HG03520 (cell line): ENCODE measurements at regions not wholly inside any gene's neighbourhood (a gene's known extent, or its start where the extent isn't known, plus 50 kb on each side); places are given as distances from the start of the nearest gene placed in this dataset.
A peak's percentile ranks its signal among the peaks of the same experiment; 100 is the strongest.

ENCODE experiments used
- ATAC-seq: cut with Tn5 transposase; IDR thresholded peaks from one replicate; pipeline ENCODE4 v1.9.1; 2021; ENCODE audit warnings: mild to moderate bottlenecking, moderate library complexity; ENCODE audit not compliant: unreplicated experiment

GRCh38 chr2:139079311-139079710, 299.1 kb upstream of the NXPH2 start:
- ATAC-seq: no peak

GRCh38 chr2:139078376-139078775, 298.2 kb upstream of the NXPH2 start:
- no peak for ATAC-seq

- ATAC-seq: no peak
These were observed 297.0 kb upstream of the NXPH2 start for GRCh38 chr2:139077099-139077737.

GRCh38 chr2:139067874-139068273, 287.7 kb upstream of the NXPH2 start:
- no peak for ATAC-seq

- ATAC-seq: no peak
These were observed 286.9 kb upstream of the NXPH2 start for GRCh38 chr2:139067072-139067471.

- no peak for ATAC-seq
These were observed 284.0 kb upstream of the NXPH2 start for GRCh38 chr2:139064159-139064558.

- no peak for ATAC-seq
These were observed 279.4 kb upstream of the NXPH2 start for GRCh38 chr2:139059617-139060016.

GRCh38 chr2:139055202-139055601, 275.0 kb upstream of the NXPH2 start:
- no peak for ATAC-seq

GRCh38 chr2:139048017-139048416, 267.8 kb upstream of the NXPH2 start:
- ATAC-seq: no peak

GRCh38 chr2:139045524-139045923, 265.3 kb upstream of the NXPH2 start:
- ATAC-seq: no peak

- ATAC-seq: no peak
These were observed 253.9 kb upstream of the NXPH2 start for GRCh38 chr2:139034064-139034463.

GRCh38 chr2:139033300-139033699, 253.1 kb upstream of the NXPH2 start:
- ATAC-seq: no peak

GRCh38 chr2:139031722-139032121, 251.5 kb upstream of the NXPH2 start:
- peak; percentile 49 for ATAC-seq

GRCh38 chr2:139020287-139020686, 240.1 kb upstream of the NXPH2 start:
- ATAC-seq: no peak

- no peak for ATAC-seq
These were observed 238.1 kb upstream of the NXPH2 start for GRCh38 chr2:139018252-139018651.

GRCh38 chr2:139007130-139007529, 226.9 kb upstream of the NXPH2 start:
- ATAC-seq: no peak

- ATAC-seq: no peak
These were observed 220.1 kb upstream of the NXPH2 start for GRCh38 chr2:139000131-139000785.

- ATAC-seq: no peak
These were observed 217.8 kb upstream of the NXPH2 start for GRCh38 chr2:138997856-138998517.

GRCh38 chr2:138997346-138997745, 217.2 kb upstream of the NXPH2 start:
- ATAC-seq: no peak

- ATAC-seq: no peak
These were observed 214.3 kb upstream of the NXPH2 start for GRCh38 chr2:138994502-138994901.

- no peak for ATAC-seq
These were observed 205.7 kb upstream of the NXPH2 start for GRCh38 chr2:138985881-138986280.

GRCh38 chr2:138979131-138979785, 199.1 kb upstream of the NXPH2 start:
- ATAC-seq: no peak
